A673 (cell line): ENCODE measurements at regions not wholly inside any gene's neighbourhood (a gene's known extent, or its start where the extent isn't known, plus 50 kb on each side); places are given as distances from the start of the nearest gene placed in this dataset.

Source experiments
- EZH2 ChIP-seq: fragments of 200-600 bp; sonication (generic); IDR thresholded peaks from 2 replicates; pipeline ENCODE4 v1.6.1; 2017; ENCODE audit warnings: borderline replicate concordance, low read depth, mild to moderate bottlenecking, mixed read lengths, antibody characterized with exemption, low read length; ENCODE audit not compliant: poor library complexity, severe bottlenecking
- TF ChIP-seq, protein P1 (sequence below): fragments of 300-800, 200-600 bp; sonication (generic); conservative IDR thresholded peaks from 2 replicates; pipeline ENCODE4 v1.5.1; 2017; ENCODE audit warnings: low read depth, mild to moderate bottlenecking, antibody characterized with exemption, low read length, moderate library complexity, mixed read lengths

DNA sequence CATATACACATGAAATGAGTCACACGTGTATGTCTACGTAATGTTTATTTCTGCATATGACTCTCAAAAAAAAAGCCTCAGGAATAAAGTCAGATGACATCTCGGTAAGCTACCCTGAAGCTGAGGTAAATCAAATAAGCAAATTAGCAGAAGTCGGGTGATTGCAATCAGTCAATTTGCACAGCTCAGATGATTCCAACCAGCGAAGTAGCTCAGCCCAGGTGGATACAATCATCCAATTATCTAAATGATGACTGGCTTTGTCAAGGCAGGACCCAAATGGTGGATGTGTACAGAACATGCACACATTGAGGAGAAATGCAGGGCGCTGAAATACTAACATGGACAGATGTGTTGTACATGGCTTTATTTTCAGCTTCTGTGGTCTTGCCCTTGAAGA lies 148.5 kb downstream of the ZNF486 start:
- TF ChIP-seq EZH2, result no peak
- TF ChIP-seq, protein P1, sequence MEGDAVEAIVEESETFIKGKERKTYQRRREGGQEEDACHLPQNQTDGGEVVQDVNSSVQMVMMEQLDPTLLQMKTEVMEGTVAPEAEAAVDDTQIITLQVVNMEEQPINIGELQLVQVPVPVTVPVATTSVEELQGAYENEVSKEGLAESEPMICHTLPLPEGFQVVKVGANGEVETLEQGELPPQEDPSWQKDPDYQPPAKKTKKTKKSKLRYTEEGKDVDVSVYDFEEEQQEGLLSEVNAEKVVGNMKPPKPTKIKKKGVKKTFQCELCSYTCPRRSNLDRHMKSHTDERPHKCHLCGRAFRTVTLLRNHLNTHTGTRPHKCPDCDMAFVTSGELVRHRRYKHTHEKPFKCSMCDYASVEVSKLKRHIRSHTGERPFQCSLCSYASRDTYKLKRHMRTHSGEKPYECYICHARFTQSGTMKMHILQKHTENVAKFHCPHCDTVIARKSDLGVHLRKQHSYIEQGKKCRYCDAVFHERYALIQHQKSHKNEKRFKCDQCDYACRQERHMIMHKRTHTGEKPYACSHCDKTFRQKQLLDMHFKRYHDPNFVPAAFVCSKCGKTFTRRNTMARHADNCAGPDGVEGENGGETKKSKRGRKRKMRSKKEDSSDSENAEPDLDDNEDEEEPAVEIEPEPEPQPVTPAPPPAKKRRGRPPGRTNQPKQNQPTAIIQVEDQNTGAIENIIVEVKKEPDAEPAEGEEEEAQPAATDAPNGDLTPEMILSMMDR, result no peak
